ENCODE measurements at regions not wholly inside any gene's neighbourhood (a gene's known extent, or its start where the extent isn't known, plus 50 kb on each side); places are given as distances from the start of the nearest gene placed in this dataset.

DNA sequence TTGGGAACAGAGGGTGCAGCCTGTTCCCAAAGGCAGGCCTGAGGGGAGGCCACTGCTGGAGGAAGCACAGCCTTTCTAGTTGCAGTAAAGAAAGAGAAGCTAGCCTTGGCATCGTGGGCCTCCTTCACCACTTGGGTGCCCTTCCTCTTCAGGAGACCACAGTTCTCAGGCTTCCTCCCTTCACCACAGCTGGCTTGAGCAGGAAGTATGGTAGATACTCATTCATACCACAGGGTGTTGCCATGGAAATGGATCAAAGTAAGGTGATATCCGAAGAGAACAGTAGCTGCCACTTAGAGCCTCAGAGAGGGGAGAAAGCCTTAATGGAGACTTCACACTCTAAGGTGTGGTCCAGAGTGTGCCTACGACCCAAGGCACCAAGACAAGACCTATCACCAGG, 120.4 kb upstream of the RIPOR2 start:
- TF ChIP-seq, protein P1, sequence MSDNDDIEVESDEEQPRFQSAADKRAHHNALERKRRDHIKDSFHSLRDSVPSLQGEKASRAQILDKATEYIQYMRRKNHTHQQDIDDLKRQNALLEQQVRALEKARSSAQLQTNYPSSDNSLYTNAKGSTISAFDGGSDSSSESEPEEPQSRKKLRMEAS (IDR thresholded peaks at IDR 0.05): no peak
- TF ChIP-seq, protein P2, sequence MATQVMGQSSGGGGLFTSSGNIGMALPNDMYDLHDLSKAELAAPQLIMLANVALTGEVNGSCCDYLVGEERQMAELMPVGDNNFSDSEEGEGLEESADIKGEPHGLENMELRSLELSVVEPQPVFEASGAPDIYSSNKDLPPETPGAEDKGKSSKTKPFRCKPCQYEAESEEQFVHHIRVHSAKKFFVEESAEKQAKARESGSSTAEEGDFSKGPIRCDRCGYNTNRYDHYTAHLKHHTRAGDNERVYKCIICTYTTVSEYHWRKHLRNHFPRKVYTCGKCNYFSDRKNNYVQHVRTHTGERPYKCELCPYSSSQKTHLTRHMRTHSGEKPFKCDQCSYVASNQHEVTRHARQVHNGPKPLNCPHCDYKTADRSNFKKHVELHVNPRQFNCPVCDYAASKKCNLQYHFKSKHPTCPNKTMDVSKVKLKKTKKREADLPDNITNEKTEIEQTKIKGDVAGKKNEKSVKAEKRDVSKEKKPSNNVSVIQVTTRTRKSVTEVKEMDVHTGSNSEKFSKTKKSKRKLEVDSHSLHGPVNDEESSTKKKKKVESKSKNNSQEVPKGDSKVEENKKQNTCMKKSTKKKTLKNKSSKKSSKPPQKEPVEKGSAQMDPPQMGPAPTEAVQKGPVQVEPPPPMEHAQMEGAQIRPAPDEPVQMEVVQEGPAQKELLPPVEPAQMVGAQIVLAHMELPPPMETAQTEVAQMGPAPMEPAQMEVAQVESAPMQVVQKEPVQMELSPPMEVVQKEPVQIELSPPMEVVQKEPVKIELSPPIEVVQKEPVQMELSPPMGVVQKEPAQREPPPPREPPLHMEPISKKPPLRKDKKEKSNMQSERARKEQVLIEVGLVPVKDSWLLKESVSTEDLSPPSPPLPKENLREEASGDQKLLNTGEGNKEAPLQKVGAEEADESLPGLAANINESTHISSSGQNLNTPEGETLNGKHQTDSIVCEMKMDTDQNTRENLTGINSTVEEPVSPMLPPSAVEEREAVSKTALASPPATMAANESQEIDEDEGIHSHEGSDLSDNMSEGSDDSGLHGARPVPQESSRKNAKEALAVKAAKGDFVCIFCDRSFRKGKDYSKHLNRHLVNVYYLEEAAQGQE (IDR thresholded peaks at IDR 0.05): no peak
- TF ChIP-seq, protein P3, sequence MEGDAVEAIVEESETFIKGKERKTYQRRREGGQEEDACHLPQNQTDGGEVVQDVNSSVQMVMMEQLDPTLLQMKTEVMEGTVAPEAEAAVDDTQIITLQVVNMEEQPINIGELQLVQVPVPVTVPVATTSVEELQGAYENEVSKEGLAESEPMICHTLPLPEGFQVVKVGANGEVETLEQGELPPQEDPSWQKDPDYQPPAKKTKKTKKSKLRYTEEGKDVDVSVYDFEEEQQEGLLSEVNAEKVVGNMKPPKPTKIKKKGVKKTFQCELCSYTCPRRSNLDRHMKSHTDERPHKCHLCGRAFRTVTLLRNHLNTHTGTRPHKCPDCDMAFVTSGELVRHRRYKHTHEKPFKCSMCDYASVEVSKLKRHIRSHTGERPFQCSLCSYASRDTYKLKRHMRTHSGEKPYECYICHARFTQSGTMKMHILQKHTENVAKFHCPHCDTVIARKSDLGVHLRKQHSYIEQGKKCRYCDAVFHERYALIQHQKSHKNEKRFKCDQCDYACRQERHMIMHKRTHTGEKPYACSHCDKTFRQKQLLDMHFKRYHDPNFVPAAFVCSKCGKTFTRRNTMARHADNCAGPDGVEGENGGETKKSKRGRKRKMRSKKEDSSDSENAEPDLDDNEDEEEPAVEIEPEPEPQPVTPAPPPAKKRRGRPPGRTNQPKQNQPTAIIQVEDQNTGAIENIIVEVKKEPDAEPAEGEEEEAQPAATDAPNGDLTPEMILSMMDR (IDR thresholded peaks at IDR 0.05): no peak
- TF ChIP-seq SREBF2 (IDR thresholded peaks at IDR 0.05) (no peak), JUN (IDR thresholded peaks at IDR 0.05) (no peak), RCOR1 (IDR thresholded peaks at IDR 0.05; ENCODE audit: low read depth, low read length) (no peak), NR3C1 (IDR thresholded peaks at IDR 0.05) (no peak), EP300 (IDR thresholded peaks at IDR 0.05) (no peak)
- TF ChIP-seq, protein P4, sequence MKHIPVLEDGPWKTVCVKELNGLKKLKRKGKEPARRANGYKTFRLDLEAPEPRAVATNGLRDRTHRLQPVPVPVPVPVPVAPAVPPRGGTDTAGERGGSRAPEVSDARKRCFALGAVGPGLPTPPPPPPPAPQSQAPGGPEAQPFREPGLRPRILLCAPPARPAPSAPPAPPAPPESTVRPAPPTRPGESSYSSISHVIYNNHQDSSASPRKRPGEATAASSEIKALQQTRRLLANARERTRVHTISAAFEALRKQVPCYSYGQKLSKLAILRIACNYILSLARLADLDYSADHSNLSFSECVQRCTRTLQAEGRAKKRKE (CRISPR knock-in tag; IDR thresholded peaks at IDR 0.05; ENCODE audit: low read depth): no peak
